T-helper 17 cell (primary cell): ENCODE measurements at regions not wholly inside any gene's neighbourhood (a gene's known extent, or its start where the extent isn't known, plus 50 kb on each side); places are given as distances from the start of the nearest gene placed in this dataset.
"Not testable (repeated sequence)": the region's sequence is repeated elsewhere in the genome, so short reads cannot be mapped to it uniquely, and the experiment has no call there.

Experiments used
- ATAC-seq: fragments of 150-1000 bp; cut with Tn5 transposase; 2 replicates; pipeline ENCODE4 v1.10.0; 2021; ENCODE audit warnings: mild to moderate bottlenecking, moderate library complexity
- DNase-seq, 3 donors: peaks; one replicate each; pipeline versions ENCODE4 v3.0.0 to v3.0.0-alpha.2; 2020 to 2021
- H3K9me3 ChIP-seq: one replicate; pipeline ENCODE4 v1.7.0; 2013; ENCODE audit warnings: low read length, mild to moderate bottlenecking; ENCODE audit not compliant: control insufficient read depth, poor library complexity, severe bottlenecking
- H3K27ac Mint-ChIP-seq: one replicate; pipeline ENCODE4 v1.8.0; 2022; ENCODE audit warnings: mild to moderate bottlenecking, moderate library complexity, mixed read lengths
- H3K27me3 Mint-ChIP-seq: one replicate; pipeline ENCODE4 v1.8.0; 2022; ENCODE audit warnings: mixed read lengths
- H3K36me3 Mint-ChIP-seq: one replicate; pipeline ENCODE4 v1.8.0; 2022; ENCODE audit warnings: low read depth, mixed read lengths
- H3K4me1 Mint-ChIP-seq: one replicate; pipeline ENCODE4 v1.8.0; 2022; ENCODE audit warnings: mild to moderate bottlenecking, mixed read lengths
- H3K4me3 Mint-ChIP-seq: one replicate; pipeline ENCODE4 v1.8.0; 2022; ENCODE audit warnings: mild to moderate bottlenecking, moderate library complexity, mixed read lengths

- Mint-ChIP-seq H3K4me3 (no peak overlapping the region), H3K27ac (no peak overlapping the region), H3K27me3 (no peaks in the 10 kb centered on the region), H3K36me3 (no peaks in the 10 kb centered on the region), H3K4me1 (no peaks in the 10 kb centered on the region)
- no peaks in the 10 kb centered on the region for H3K9me3 ChIP-seq
- ATAC-seq (no peak), DNase-seq (no peak)
Observed at GRCh38 chr9:101923451-101923850, 185.0 kb upstream of the GRIN3A start.

- H3K27ac Mint-ChIP-seq, H3K9me3 ChIP-seq, H3K27me3 Mint-ChIP-seq, H3K4me1 Mint-ChIP-seq, ATAC-seq, DNase-seq, H3K36me3 Mint-ChIP-seq, H3K4me3 Mint-ChIP-seq: not testable (repeated sequence)
Observed at GRCh38 chr9:101916948-101917347, 178.5 kb upstream of the GRIN3A start.

GRCh38 chr9:101915482-101915881, 177.0 kb upstream of the GRIN3A start:
- no peak overlapping the region for H3K27ac Mint-ChIP-seq
- no peaks in the 10 kb centered on the region for H3K27me3 Mint-ChIP-seq
- DNase-seq, result no peak
- no peaks in the 10 kb centered on the region for H3K36me3 Mint-ChIP-seq
- no peak overlapping the region for H3K4me3 Mint-ChIP-seq
- no peaks in the 10 kb centered on the region for H3K4me1 Mint-ChIP-seq
- ATAC-seq, result no peak
- H3K9me3 ChIP-seq, result no peaks in the 10 kb centered on the region

GRCh38 chr9:101912698-101913097, 174.3 kb upstream of the GRIN3A start:
- H3K4me1 Mint-ChIP-seq, result no peaks in the 10 kb centered on the region
- H3K9me3 ChIP-seq, result no peaks in the 10 kb centered on the region
- DNase-seq, result no peak
- H3K27me3 Mint-ChIP-seq, result no peaks in the 10 kb centered on the region
- H3K36me3 Mint-ChIP-seq, result no peaks in the 10 kb centered on the region
- no peak overlapping the region for H3K4me3 Mint-ChIP-seq
- no peak overlapping the region for H3K27ac Mint-ChIP-seq
- ATAC-seq, result no peak

- Mint-ChIP-seq H3K4me1 (no peaks in the 10 kb centered on the region), H3K36me3 (no peaks in the 10 kb centered on the region), H3K27me3 (no peaks in the 10 kb centered on the region), H3K27ac (no peak overlapping the region), H3K4me3 (no peak overlapping the region)
- DNase-seq (no peak), ATAC-seq (no peak)
- H3K9me3 ChIP-seq, result no peaks in the 10 kb centered on the region
Observed at GRCh38 chr9:101907466-101907865, 169.0 kb upstream of the GRIN3A start.

- no peak overlapping the region for H3K4me3 Mint-ChIP-seq
- H3K9me3 ChIP-seq, result no peaks in the 10 kb centered on the region
- no peak for DNase-seq
- ATAC-seq, result no peak
- H3K27ac Mint-ChIP-seq, result no peak overlapping the region
- H3K36me3 Mint-ChIP-seq, result no peaks in the 10 kb centered on the region
- no peaks in the 10 kb centered on the region for H3K4me1 Mint-ChIP-seq
- H3K27me3 Mint-ChIP-seq, result no peaks in the 10 kb centered on the region
Observed at GRCh38 chr9:101904845-101905244, 166.4 kb upstream of the GRIN3A start.

GRCh38 chr9:101902051-101902450, 163.6 kb upstream of the GRIN3A start:
- no peak overlapping the region for H3K4me3 Mint-ChIP-seq
- no peaks in the 10 kb centered on the region for H3K27me3 Mint-ChIP-seq
- no peaks in the 10 kb centered on the region for H3K4me1 Mint-ChIP-seq
- ATAC-seq (no peak), DNase-seq (no peak)
- H3K9me3 ChIP-seq, result no peaks in the 10 kb centered on the region
- no peaks in the 10 kb centered on the region for H3K36me3 Mint-ChIP-seq
- H3K27ac Mint-ChIP-seq, result no peak overlapping the region

GRCh38 chr9:101897196-101897595, 158.7 kb upstream of the GRIN3A start:
- Mint-ChIP-seq H3K27me3 (no peaks in the 10 kb centered on the region), H3K4me3 (no peak overlapping the region), H3K36me3 (no peaks in the 10 kb centered on the region), H3K27ac (no peak overlapping the region), H3K4me1 (no peaks in the 10 kb centered on the region)
- ATAC-seq (no peak), DNase-seq (no peak)
- H3K9me3 ChIP-seq, result no peaks in the 10 kb centered on the region

- no peak overlapping the region for H3K27ac Mint-ChIP-seq
- H3K36me3 Mint-ChIP-seq, result no peaks in the 10 kb centered on the region
- no peak overlapping the region for H3K4me3 Mint-ChIP-seq
- H3K27me3 Mint-ChIP-seq, result no peaks in the 10 kb centered on the region
- H3K9me3 ChIP-seq, result no peaks in the 10 kb centered on the region
- DNase-seq (no peak), ATAC-seq (no peak)
- H3K4me1 Mint-ChIP-seq, result no peaks in the 10 kb centered on the region
Observed at GRCh38 chr9:101893661-101894646, 155.5 kb upstream of the GRIN3A start.

GRCh38 chr9:101881508-101881907, 143.1 kb upstream of the GRIN3A start:
- H3K4me3 Mint-ChIP-seq, result no peak overlapping the region
- no peaks in the 10 kb centered on the region for H3K4me1 Mint-ChIP-seq
- H3K27me3 Mint-ChIP-seq, result no peaks in the 10 kb centered on the region
- H3K9me3 ChIP-seq, result no peaks in the 10 kb centered on the region
- peaks cover 2% of the 10 kb centered on the region for H3K36me3 Mint-ChIP-seq
- DNase-seq (no peak), ATAC-seq (no peak)
- H3K27ac Mint-ChIP-seq, result no peak overlapping the region

- Mint-ChIP-seq H3K27me3 (no peaks in the 10 kb centered on the region), H3K4me3 (no peak overlapping the region), H3K27ac (no peak overlapping the region), H3K4me1 (no peaks in the 10 kb centered on the region), H3K36me3 (peaks cover 2% of the 10 kb centered on the region)
- ATAC-seq (no peak), DNase-seq (no peak)
- no peaks in the 10 kb centered on the region for H3K9me3 ChIP-seq
Observed at GRCh38 chr9:101880846-101881245, 142.4 kb upstream of the GRIN3A start.

- H3K4me1 Mint-ChIP-seq, result no peaks in the 10 kb centered on the region
- H3K27me3 Mint-ChIP-seq, result no peaks in the 10 kb centered on the region
- H3K4me3 Mint-ChIP-seq, result no peak overlapping the region
- H3K9me3 ChIP-seq, result no peaks in the 10 kb centered on the region
- ATAC-seq (no peak), DNase-seq (no peak)
- H3K36me3 Mint-ChIP-seq, result peaks cover 2% of the 10 kb centered on the region
- no peak overlapping the region for H3K27ac Mint-ChIP-seq
Observed at GRCh38 chr9:101878734-101879133, 140.3 kb upstream of the GRIN3A start.

- peaks cover 2% of the 10 kb centered on the region for H3K36me3 Mint-ChIP-seq
- no peak for ATAC-seq
- no peak for DNase-seq
- H3K4me3 Mint-ChIP-seq, result no peak overlapping the region
- no peaks in the 10 kb centered on the region for H3K27me3 Mint-ChIP-seq
- no peak overlapping the region for H3K27ac Mint-ChIP-seq
- H3K4me1 Mint-ChIP-seq, result no peaks in the 10 kb centered on the region
- H3K9me3 ChIP-seq, result no peaks in the 10 kb centered on the region
Observed at GRCh38 chr9:101877439-101877838, 139.0 kb upstream of the GRIN3A start.

GRCh38 chr9:101861472-101861871, 123.0 kb upstream of the GRIN3A start:
- H3K27ac Mint-ChIP-seq, result no peak overlapping the region
- no peak overlapping the region for H3K4me3 Mint-ChIP-seq
- no peak for ATAC-seq
- no peaks in the 10 kb centered on the region for H3K27me3 Mint-ChIP-seq
- H3K36me3 Mint-ChIP-seq, result no peaks in the 10 kb centered on the region
- no peaks in the 10 kb centered on the region for H3K9me3 ChIP-seq
- no peak for DNase-seq
- H3K4me1 Mint-ChIP-seq, result no peaks in the 10 kb centered on the region
